Ovary (tissue), 3 donors: ENCODE measurements at regions not wholly inside any gene's neighbourhood (a gene's known extent, or its start where the extent isn't known, plus 50 kb on each side); places are given as distances from the start of the nearest gene placed in this dataset.

ENCODE experiments used
- CTCF ChIP-seq, 3 donors: fragments of 450-650 bp in 2 of 3; fragments of 200-600 bp in 1 of 3; IDR thresholded peaks; one replicate each; pipeline versions ENCODE4 v1.5.1 to v1.8.0; 2016 to 2022; ENCODE audit warnings: antibody characterized with exemption in 3 of 3, mild to moderate bottlenecking in 1 of 3
- POLR2A ChIP-seq: fragments of 450-650 bp; IDR thresholded peaks from one replicate; pipeline ENCODE4 v1.6.1; 2017; ENCODE audit warnings: antibody characterized with exemption, mild to moderate bottlenecking, moderate library complexity
- donor health status: DM: no; HTN: no; CAD: no.

- TF ChIP-seq CTCF (IDR thresholded peaks at IDR 0.05), result no peak
- TF ChIP-seq POLR2A, result no peak
Measured at GRCh38 chr6:90347411-90347851, 50.8 kb upstream of the BACH2 start.
